GM12874 (cell line): ENCODE measurements at regions not wholly inside any gene's neighbourhood (a gene's known extent, or its start where the extent isn't known, plus 50 kb on each side); places are given as distances from the start of the nearest gene placed in this dataset.
A peak's percentile ranks its signal among the peaks of the same experiment; 100 is the strongest.

Experiments used
- TF ChIP-seq, protein P1 (sequence below): IDR thresholded peaks from 2 replicates; pipeline ENCODE4 v1.5.1; 2011; ENCODE audit warnings: low read depth, mild to moderate bottlenecking, control low read depth, low read length, moderate library complexity; ENCODE audit not compliant: insufficient read depth

DNA sequence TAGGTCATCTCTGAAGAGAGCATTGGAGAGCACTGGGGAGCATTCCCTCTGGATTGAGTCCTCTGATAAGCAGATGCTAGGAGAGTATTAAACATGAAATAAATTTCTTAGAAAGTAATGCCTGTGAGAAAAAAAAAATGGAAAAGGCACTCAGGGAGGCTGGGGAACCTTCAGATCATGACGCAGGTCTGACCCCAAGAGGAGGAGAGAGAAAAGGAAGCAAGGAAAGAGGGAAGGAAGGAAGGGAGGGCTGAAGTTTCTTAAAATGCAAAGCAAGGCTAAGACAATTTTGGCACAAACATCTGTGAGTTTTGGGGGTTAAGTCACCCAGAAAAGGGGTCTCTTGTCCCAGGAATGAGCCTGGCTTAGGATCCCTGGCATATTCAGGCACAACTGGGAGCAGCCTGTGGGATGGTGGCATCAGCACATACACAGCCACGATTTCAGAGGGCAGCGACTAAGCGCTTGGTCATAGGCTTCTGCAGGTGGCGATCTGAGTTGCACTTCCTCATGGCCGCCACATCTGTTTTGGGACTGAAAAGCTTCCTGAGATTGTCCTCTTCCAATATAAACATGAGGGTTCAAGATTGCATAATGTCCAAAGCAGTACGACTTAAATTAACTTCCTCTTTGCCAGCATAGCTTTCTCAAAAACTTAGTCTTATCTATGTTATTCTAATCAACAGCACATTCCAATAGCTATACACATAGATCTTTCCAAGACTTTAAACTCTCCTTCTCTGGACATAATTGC lies 692.7 kb downstream of the DNAH5 start:
- TF ChIP-seq, protein P1, sequence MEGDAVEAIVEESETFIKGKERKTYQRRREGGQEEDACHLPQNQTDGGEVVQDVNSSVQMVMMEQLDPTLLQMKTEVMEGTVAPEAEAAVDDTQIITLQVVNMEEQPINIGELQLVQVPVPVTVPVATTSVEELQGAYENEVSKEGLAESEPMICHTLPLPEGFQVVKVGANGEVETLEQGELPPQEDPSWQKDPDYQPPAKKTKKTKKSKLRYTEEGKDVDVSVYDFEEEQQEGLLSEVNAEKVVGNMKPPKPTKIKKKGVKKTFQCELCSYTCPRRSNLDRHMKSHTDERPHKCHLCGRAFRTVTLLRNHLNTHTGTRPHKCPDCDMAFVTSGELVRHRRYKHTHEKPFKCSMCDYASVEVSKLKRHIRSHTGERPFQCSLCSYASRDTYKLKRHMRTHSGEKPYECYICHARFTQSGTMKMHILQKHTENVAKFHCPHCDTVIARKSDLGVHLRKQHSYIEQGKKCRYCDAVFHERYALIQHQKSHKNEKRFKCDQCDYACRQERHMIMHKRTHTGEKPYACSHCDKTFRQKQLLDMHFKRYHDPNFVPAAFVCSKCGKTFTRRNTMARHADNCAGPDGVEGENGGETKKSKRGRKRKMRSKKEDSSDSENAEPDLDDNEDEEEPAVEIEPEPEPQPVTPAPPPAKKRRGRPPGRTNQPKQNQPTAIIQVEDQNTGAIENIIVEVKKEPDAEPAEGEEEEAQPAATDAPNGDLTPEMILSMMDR = no peak

DNA sequence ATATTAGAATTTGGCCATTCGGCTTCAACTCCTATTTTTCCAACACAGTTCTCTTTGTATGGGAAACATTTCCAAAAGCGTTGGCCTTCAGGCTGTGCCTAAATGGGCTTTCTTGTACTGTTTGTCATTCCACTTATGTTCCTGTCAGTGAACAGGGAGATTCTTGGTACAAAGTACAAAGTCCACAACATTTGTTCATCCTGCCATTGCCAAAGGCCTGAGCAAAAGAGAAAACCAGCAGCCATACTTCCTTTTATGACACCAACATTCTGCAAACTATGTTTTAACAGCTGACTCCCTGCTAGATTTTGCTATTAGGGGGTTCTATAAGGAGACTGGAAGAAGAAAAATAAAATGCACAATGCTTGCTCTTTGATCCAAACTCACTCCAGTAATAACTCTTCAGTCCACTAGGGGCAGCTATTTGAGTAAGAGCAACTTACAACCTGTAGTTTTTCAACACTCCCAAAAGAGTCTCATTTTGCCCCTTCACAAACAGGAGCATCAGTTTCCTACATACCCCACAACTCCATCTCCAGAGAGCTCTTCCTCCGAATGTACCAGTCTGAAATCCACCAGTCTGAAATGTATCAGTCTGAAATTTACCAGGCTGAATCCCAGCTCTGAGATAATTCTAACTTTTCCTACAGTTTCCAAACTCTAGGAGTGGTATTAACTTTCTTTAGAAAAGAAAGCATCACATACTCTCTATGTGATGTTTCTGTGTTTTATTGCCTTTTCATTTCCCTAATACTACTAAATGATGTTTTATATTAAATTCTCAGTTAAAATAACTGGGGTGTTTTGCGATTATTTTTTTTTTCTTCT lies 693.8 kb downstream of the DNAH5 start:
- TF ChIP-seq, protein P1 = peak; percentile 65

DNA sequence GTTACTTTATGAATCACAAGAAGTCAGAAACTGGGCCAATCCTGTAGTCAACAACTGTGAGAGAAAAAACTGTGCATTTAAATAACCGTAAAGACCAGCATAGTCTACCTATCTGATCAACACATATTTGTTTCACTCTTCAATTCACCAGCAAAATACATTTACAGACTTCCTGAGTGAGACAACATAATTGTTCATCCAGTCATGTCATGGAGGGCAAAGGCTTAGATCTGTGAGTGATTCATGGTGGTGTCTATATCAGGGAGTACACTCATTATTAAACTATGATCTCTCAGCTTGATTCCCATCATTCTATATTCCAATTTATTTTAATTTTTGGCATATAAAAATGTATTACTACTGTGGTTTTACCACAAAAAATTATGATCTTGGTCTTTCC lies 694.6 kb downstream of the DNAH5 start:
- TF ChIP-seq, protein P1 = no peak

DNA sequence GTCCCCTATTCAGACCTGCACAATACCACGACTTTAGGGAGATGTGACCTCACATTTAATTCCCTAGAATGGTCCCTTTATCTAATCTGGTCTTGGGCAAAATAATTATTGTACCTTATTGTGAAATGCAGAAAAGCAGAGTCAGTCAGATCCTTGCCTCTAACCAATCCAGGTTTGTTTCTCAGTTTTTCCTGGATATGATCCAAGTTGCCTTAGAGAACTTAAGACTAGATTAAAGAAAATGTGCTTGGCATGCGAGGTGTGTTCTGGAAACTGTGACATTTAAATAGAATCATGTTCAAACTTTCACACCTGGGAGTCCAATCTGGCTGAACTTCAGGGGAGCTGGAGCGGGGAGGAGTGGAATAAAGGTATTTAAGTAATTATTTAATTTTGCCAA lies 696.2 kb downstream of the DNAH5 start:
- TF ChIP-seq, protein P1 = no peak

DNA sequence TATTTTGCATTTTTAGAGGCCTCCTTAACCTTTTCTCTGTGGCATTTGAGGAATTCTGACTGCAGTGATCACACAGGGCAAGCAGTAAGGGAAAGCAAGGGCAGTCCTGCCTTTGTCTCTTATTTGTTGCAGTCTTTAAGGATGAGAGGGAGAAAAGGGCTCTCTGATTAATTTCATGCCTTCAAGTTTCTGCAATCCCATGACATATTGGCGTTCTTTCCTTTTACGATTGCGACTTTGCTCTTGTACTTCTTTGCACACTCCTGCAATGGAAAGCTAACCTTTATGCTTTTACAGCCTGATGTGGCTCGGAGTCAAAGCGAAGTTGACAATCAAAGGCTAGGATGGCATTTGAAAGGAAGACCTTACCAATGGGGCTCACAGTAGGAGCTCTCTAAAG lies 698.4 kb downstream of the DNAH5 start:
- TF ChIP-seq, protein P1 = no peak

DNA sequence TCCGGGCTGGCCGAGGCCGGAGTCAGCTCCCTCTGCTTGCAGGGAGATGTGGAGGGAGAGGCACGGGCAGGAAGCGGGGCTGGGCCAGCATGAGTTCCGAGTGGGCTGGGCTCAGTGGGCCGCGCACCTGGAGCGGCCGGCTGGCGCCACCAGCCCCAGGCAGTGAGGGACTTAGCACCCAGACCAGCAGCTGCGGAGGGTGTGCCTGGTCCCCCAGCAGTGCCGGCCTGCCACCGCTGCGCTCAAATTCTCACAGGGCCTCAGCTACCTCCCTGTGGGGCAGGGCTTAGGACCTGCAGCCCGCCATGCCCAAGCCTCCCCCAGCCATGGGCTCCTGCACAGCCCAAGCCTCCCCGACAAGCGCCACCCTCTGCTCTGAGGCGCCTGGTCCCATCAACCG lies 700.3 kb downstream of the DNAH5 start:
- TF ChIP-seq, protein P1 = no peak

DNA sequence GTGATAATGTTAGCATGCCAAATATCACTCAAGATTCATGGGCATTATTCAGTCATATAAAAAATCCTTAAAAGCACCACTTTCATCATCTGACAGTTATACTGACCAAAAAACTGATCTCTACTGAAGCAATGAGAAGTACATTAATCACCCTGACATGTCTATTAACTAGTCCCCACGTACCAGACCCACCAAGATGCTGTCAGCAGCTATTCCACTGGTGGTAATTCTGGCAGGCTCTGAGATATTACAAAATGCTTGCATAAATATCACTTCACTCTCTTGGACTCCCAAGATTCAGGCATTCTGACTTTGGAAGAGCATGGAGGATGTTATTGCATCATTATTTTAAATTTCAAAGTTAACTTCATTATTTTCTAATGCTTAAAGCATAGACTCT lies 717.0 kb downstream of the DNAH5 start:
- TF ChIP-seq, protein P1 = no peak
